Spleen (tissue), 11 donors: ENCODE measurements at regions not wholly inside any gene's neighbourhood (a gene's known extent, or its start where the extent isn't known, plus 50 kb on each side); places are given as distances from the start of the nearest gene placed in this dataset.

ENCODE experiments used
- DNase-seq: peaks from one replicate; pipeline ENCODE4 v3.0.0-alpha.2; 2020
- H3K27ac ChIP-seq, 8 donors: fragments of 200-600 bp; sonication (generic) in 7 of 8; 1 replicate in 4 of 8; 2 replicates in 4 of 8; pipeline versions ENCODE4 v1.5.0 to v1.8.0; 2016 to 2021; ENCODE audit warnings: inconsistent platforms in 4 of 8, mild to moderate bottlenecking in 4 of 8, moderate library complexity in 1 of 8
- H3K27me3 ChIP-seq, 7 donors: fragments of 200-600 bp; sonication (generic) in 6 of 7; replicated peaks in 1 of 7; 1 replicate in 4 of 7; 2 replicates in 3 of 7; pipeline versions ENCODE4 v1.5.0 to v1.8.0; 2016 to 2021; ENCODE audit warnings: inconsistent platforms in 3 of 7, mild to moderate bottlenecking in 1 of 7
- H3K36me3 ChIP-seq, 6 donors: fragments of 200-600 bp; sonication (generic) in 5 of 6; 1 replicate in 4 of 6; 2 replicates in 2 of 6; pipeline versions ENCODE4 v1.5.0 to v1.8.0; 2016 to 2021; ENCODE audit warnings: inconsistent platforms in 2 of 6
- H3K4me1 ChIP-seq, 6 donors: fragments of 200-600 bp; sonication (generic) in 5 of 6; 1 replicate in 3 of 6; 2 replicates in 3 of 6; pipeline versions ENCODE4 v1.5.0 to v1.8.0; 2016 to 2021; ENCODE audit warnings: inconsistent platforms in 3 of 6
- H3K4me3 ChIP-seq, 8 donors: fragments of 200-600 bp; sonication (generic) in 7 of 8; 1 replicate in 4 of 8; 2 replicates in 4 of 8; pipeline versions ENCODE4 v1.5.0 to v1.8.0; 2016 to 2021; ENCODE audit warnings: inconsistent platforms in 4 of 8, mild to moderate bottlenecking in 4 of 8, moderate library complexity in 2 of 8
- H3K9me3 ChIP-seq, 8 donors: fragments of 200-600 bp; sonication (generic) in 7 of 8; 1 replicate in 4 of 8; 2 replicates in 4 of 8; pipeline versions ENCODE4 v1.5.0 to v1.8.0; 2016 to 2021; ENCODE audit warnings: inconsistent platforms in 4 of 8
- CTCF ChIP-seq, 11 experiments: fragments of 200-600 bp in 7 of 11; fragments of 450-650 bp in 4 of 11; sonication (generic) in 4 of 11; IDR thresholded peaks in 8 of 11; conservative IDR thresholded peaks in 3 of 11; 1 replicate in 7 of 11; 2 replicates in 4 of 11; pipeline versions ENCODE4 v1.4.0 to v1.8.0; 2016 to 2021; ENCODE audit warnings: antibody characterized with exemption in 11 of 11, inconsistent platforms in 4 of 11, mild to moderate bottlenecking in 1 of 11
- POLR2A ChIP-seq, 3 donors: fragments of 450-650 bp; IDR thresholded peaks; one replicate each; pipeline ENCODE4 v1.5.1; 2017; ENCODE audit warnings: antibody characterized with exemption in 3 of 3, mild to moderate bottlenecking in 1 of 3
- POLR2AphosphoS5 ChIP-seq, 3 donors: sonication (generic); formaldehyde crosslinking; IDR thresholded peaks; one replicate each; pipeline ENCODE4 v1.5.1; 2017; ENCODE audit warnings: antibody characterized with exemption in 3 of 3
- WGBS, 5 donors: extraction: QIAGEN DNeasy Blood & Tissue Kit in 3 of 5; methylation state at CpG; one replicate each; pipeline versions ENCODE4 v1.1.5 to v1.1.7; 2013 to 2018; 5-methylcytosine and 5-hydroxymethylcytosine counted together
- intact Hi-C: fragments of 100-400 bp; cut with DNase I; formaldehyde crosslinking; loops from one replicate; pipeline ENCODE4 v1.15.0; 2023; ENCODE audit warnings: low total_unique reads
- donor health status: healthy with polysubstance abuse.
- donor health status: DM: no; HTN: no; CAD: no; lungs with moderate emphysema.
- donor health status: DM: no; HTN: no; CAD: no.
- donor health status: Bipolar disorder and iron deficiency.
- donor health status: healthy.
- donor health status: DM: no; HTN: no; CAD: no.
- donor health status: DM: yes; HTN: yes; CAD: no.

- Histone ChIP-seq H3K27ac (peak overlapping the region in 7 of 8 donors; percentile 66 to 84 (median 74)), H3K27me3 (no peaks in the 10 kb centered on the region), H3K36me3 (no peaks in the 10 kb centered on the region), H3K9me3 (no peaks in the 10 kb centered on the region), H3K4me1 (no peaks in the 10 kb centered on the region), H3K4me3 (no peak overlapping the region)
- WGBS, 5 donors = 27 to 73% (median 49%) methylated on average over 2 of the region's 2 CpGs
- intact Hi-C loops = no loop called here
- no peak for DNase-seq
- peak in 1 of 3 donors; percentile 22 for TF ChIP-seq POLR2AphosphoS5 (IDR thresholded peaks at IDR 0.05)
- no peak for TF ChIP-seq CTCF (IDR thresholded peaks at IDR 0.05 in 8 of 11, conservative IDR thresholded peaks at IDR 0.05 in 3 of 11)
Observed at GRCh38 chr6:82015526-82015925, 232.0 kb downstream of the IBTK start.

GRCh38 chr6:82015043-82015442 is 232.5 kb downstream of the IBTK start:
- Histone ChIP-seq H3K9me3 (peaks cover 0 to 3% (median 0%) of the 10 kb centered on the region in 8 donors), H3K27me3 (no peaks in the 10 kb centered on the region), H3K36me3 (no peaks in the 10 kb centered on the region), H3K27ac (peak overlapping the region in 7 of 8 donors; percentile 66 to 84 (median 74)), H3K4me3 (no peak overlapping the region), H3K4me1 (no peaks in the 10 kb centered on the region)
- intact Hi-C loops = no loop called here
- TF ChIP-seq POLR2AphosphoS5 (IDR thresholded peaks at IDR 0.05) (no peak), CTCF (IDR thresholded peaks at IDR 0.05 in 8 of 11, conservative IDR thresholded peaks at IDR 0.05 in 3 of 11) (no peak), POLR2A (IDR thresholded peaks at IDR 0.05) (no peak)
- DNase-seq = no peak
- 62 to 87% (median 72%) methylated on average over 2 of the region's 2 CpGs for WGBS, 5 donors

GRCh38 chr6:82013561-82014530 is 233.7 kb downstream of the IBTK start:
- Histone ChIP-seq H3K36me3 (no peaks in the 10 kb centered on the region), H3K27me3 (no peaks in the 10 kb centered on the region), H3K9me3 (peaks cover 0 to 14% (median 10%) of the 10 kb centered on the region in 8 donors), H3K4me1 (no peaks in the 10 kb centered on the region), H3K4me3 (no peak overlapping the region), H3K27ac (peak overlapping the region in 7 of 8 donors; percentile 66 to 84 (median 74))
- intact Hi-C loops = no loop called here
- DNase-seq = no peak
- TF ChIP-seq POLR2AphosphoS5 (IDR thresholded peaks at IDR 0.05) (peak in 1 of 3 donors; percentile 41), POLR2A (IDR thresholded peaks at IDR 0.05) (no peak)
- 52 to 86% (median 65%) methylated on average over 3 of the region's 3 CpGs for WGBS, 5 donors

GRCh38 chr6:82006027-82006738 is 241.4 kb downstream of the IBTK start:
- no peaks in the 10 kb centered on the region for H3K4me1 ChIP-seq

More at GRCh38 chr6:82006027-82006738, 241.4 kb downstream of the IBTK start:
- Histone ChIP-seq H3K9me3 (peaks cover 0 to 47% (median 30%) of the 10 kb centered on the region in 8 donors), H3K27me3 (no peaks in the 10 kb centered on the region), H3K27ac (no peak overlapping the region), H3K4me3 (no peak overlapping the region), H3K36me3 (no peaks in the 10 kb centered on the region)
- TF ChIP-seq CTCF (IDR thresholded peaks at IDR 0.05 in 8 of 11, conservative IDR thresholded peaks at IDR 0.05 in 3 of 11) (peak in 8 of 11 experiments; percentile 23 to 51 (median 40)), POLR2AphosphoS5 (IDR thresholded peaks at IDR 0.05) (no peak), POLR2A (IDR thresholded peaks at IDR 0.05) (no peak)
- no peak for DNase-seq
- WGBS, 5 donors = 57 to 81% (median 71%) methylated on average over 5 of the region's 5 CpGs
- intact Hi-C loops = no loop called here
